Keratinocyte (primary cell): ENCODE measurements at regions not wholly inside any gene's neighbourhood (a gene's known extent, or its start where the extent isn't known, plus 50 kb on each side); places are given as distances from the start of the nearest gene placed in this dataset.

Experiments
- DNase-seq: peaks from one replicate; pipeline ENCODE4 v3.0.0-alpha.2; 2011; ENCODE audit warnings: low read depth, missing footprints, low spot score
- FAIRE-seq: peaks from 2 replicates; lab custom pipeline; 2011; peaks lifted over from hg19 to GRCh38; lab: Jason Lieb, UNC
- H2AFZ ChIP-seq: 2 replicates; pipeline ENCODE4 v1.6.0; 2012; ENCODE audit warnings: low read length, control low read depth, inconsistent platforms; ENCODE audit not compliant: control insufficient read depth
- H3K27ac ChIP-seq: 2 replicates; pipeline ENCODE4 v1.5.1; 2011; ENCODE audit warnings: low read length; ENCODE audit not compliant: control insufficient read depth, insufficient read depth
- H3K27me3 ChIP-seq: 3 replicates; pipeline ENCODE4 v1.6.0; 2011; ENCODE audit warnings: low read length; ENCODE audit not compliant: control insufficient read depth, insufficient read depth; ENCODE audit errors: extremely low read depth
- H3K36me3 ChIP-seq, 2 experiments: 2 replicates in 1 of 2; 3 replicates in 1 of 2; pipeline ENCODE4 v1.5.1; 2011; ENCODE audit warnings: low read length in 2 of 2, mild to moderate bottlenecking in 1 of 2; ENCODE audit not compliant: control insufficient read depth in 2 of 2, insufficient read depth in 2 of 2; ENCODE audit errors: extremely low read depth in 1 of 2
- H3K4me1 ChIP-seq: 3 replicates; pipeline ENCODE4 v1.5.1; 2011; ENCODE audit warnings: low read length; ENCODE audit not compliant: control insufficient read depth, insufficient read depth; ENCODE audit errors: extremely low read depth
- H3K4me2 ChIP-seq: 3 replicates; pipeline ENCODE4 v1.6.0; 2011; ENCODE audit warnings: low read depth, low read length; ENCODE audit not compliant: control insufficient read depth, insufficient read depth; ENCODE audit errors: extremely low read depth
- H3K4me3 ChIP-seq, 3 experiments: fragments of 200-600 bp in 1 of 3; sonication (generic) in 1 of 3; 2 replicates in 2 of 3; 3 replicates in 1 of 3; pipeline ENCODE4 v1.5.1; 2011 to 2016; ENCODE audit warnings: low read length in 3 of 3, mild to moderate bottlenecking in 3 of 3, control low read depth in 2 of 3, inconsistent platforms in 1 of 3, low read depth in 1 of 3, mixed read lengths in 1 of 3, mixed run types in 1 of 3, moderate library complexity in 1 of 3; ENCODE audit not compliant: control insufficient read depth in 2 of 3, insufficient read depth in 2 of 3; ENCODE audit errors: extremely low read depth in 1 of 3
- H3K79me2 ChIP-seq: 2 replicates; pipeline ENCODE4 v1.6.0; 2012; ENCODE audit warnings: low read length; ENCODE audit not compliant: control insufficient read depth, insufficient read depth
- H3K9ac ChIP-seq: 3 replicates; pipeline ENCODE4 v1.6.0; 2011; ENCODE audit warnings: low read length; ENCODE audit not compliant: control insufficient read depth, insufficient read depth; ENCODE audit errors: extremely low read depth
- H3K9me1 ChIP-seq: 3 replicates; pipeline ENCODE4 v1.6.0; 2011; ENCODE audit warnings: low read length; ENCODE audit not compliant: control insufficient read depth, insufficient read depth; ENCODE audit errors: extremely low read depth
- H3K9me3 ChIP-seq: 2 replicates; pipeline ENCODE4 v1.5.1; 2012; ENCODE audit warnings: low read depth, low read length; ENCODE audit not compliant: control insufficient read depth
- H4K20me1 ChIP-seq: 3 replicates; pipeline ENCODE4 v1.6.0; 2011; ENCODE audit warnings: low read length; ENCODE audit not compliant: control insufficient read depth, insufficient read depth; ENCODE audit errors: extremely low read depth
- CTCF ChIP-seq, 3 experiments: IDR thresholded peaks in 1 of 3; conservative IDR thresholded peaks in 1 of 3; optimal IDR thresholded peaks in 1 of 3; 2 replicates in 2 of 3; 3 replicates in 1 of 3; pipeline versions ENCODE3 to v1.5.1; 2011; ENCODE audit warnings: low read length in 3 of 3, mild to moderate bottlenecking in 3 of 3, moderate library complexity in 2 of 3, control low read depth in 1 of 3, inconsistent platforms in 1 of 3; ENCODE audit not compliant: insufficient read depth in 2 of 3; ENCODE audit errors: extremely low read depth in 1 of 3
- EZH2 ChIP-seq: IDR thresholded peaks from one replicate; pipeline ENCODE4 v1.6.1; 2012; ENCODE audit warnings: inconsistent platforms, mild to moderate bottlenecking, low read length, moderate library complexity
- dilution Hi-C: fragments of 300-500 bp; cut with MboI; formaldehyde crosslinking; loops from one replicate; pipeline ENCODE4 v1.7.0; 2020; ENCODE audit warnings: low sequenced_read_pairs; ENCODE audit not compliant: extremely low pct_ligation_motif_present

- dilution Hi-C loops = no loop called here
Measured at GRCh38 chr14:87698481-87698880, 294.5 kb downstream of the GALC start.

GRCh38 chr14:87696485-87696884, 296.5 kb downstream of the GALC start:
- no peak for DNase-seq
- no peaks in the 10 kb centered on the region for H3K36me3 ChIP-seq
- H2AFZ ChIP-seq = no peak overlapping the region
- TF ChIP-seq CTCF (optimal IDR thresholded peaks at IDR 0.05 in 1 of 3, IDR thresholded peaks at IDR 0.05 in 1 of 3, conservative IDR thresholded peaks at IDR 0.05 in 1 of 3; ENCODE audit: extremely low read depth in 1 of 3, insufficient read depth in 2 of 3, low read length in 3 of 3) = no peak
- no peak for TF ChIP-seq EZH2
- H3K4me1 ChIP-seq = no peaks in the 10 kb centered on the region
- no peaks in the 10 kb centered on the region for H3K27me3 ChIP-seq
- H3K9me1 ChIP-seq = no peaks in the 10 kb centered on the region
- H3K79me2 ChIP-seq = no peaks in the 10 kb centered on the region
- H3K9ac ChIP-seq = no peak overlapping the region
- H3K27ac ChIP-seq = no peak overlapping the region
- no peak overlapping the region for H3K4me3 ChIP-seq
- no peak overlapping the region for H3K4me2 ChIP-seq
- H4K20me1 ChIP-seq = no peaks in the 10 kb centered on the region
- H3K9me3 ChIP-seq = peaks cover 3% of the 10 kb centered on the region
- dilution Hi-C loops = no loop called here
- no peak for FAIRE-seq

More at GRCh38 chr14:87698481-87698880, 294.5 kb downstream of the GALC start:
- no peak overlapping the region for H3K4me2 ChIP-seq
- H3K27ac ChIP-seq = no peak overlapping the region
- H3K9me1 ChIP-seq = no peaks in the 10 kb centered on the region
- no peak overlapping the region for H3K9ac ChIP-seq
- FAIRE-seq (no peak), DNase-seq (no peak)
- H3K36me3 ChIP-seq = no peaks in the 10 kb centered on the region
- H2AFZ ChIP-seq = no peak overlapping the region
- H3K9me3 ChIP-seq = peaks cover 3% of the 10 kb centered on the region
- no peak overlapping the region for H3K4me3 ChIP-seq
- no peaks in the 10 kb centered on the region for H3K27me3 ChIP-seq
- H3K79me2 ChIP-seq = no peaks in the 10 kb centered on the region
- TF ChIP-seq CTCF (optimal IDR thresholded peaks at IDR 0.05 in 1 of 3, IDR thresholded peaks at IDR 0.05 in 1 of 3, conservative IDR thresholded peaks at IDR 0.05 in 1 of 3; ENCODE audit: extremely low read depth in 1 of 3, insufficient read depth in 2 of 3, low read length in 3 of 3) (no peak), EZH2 (no peak)
- H3K4me1 ChIP-seq = no peaks in the 10 kb centered on the region
- H4K20me1 ChIP-seq = no peaks in the 10 kb centered on the region
